Upper lobe of right lung (tissue), 1 donor: ENCODE measurements at regions not wholly inside any gene's neighbourhood (a gene's known extent, or its start where the extent isn't known, plus 50 kb on each side); places are given as distances from the start of the nearest gene placed in this dataset.

Source experiments
- ATAC-seq: fragments of 200-7000 bp; cut with Tn5 transposase; one replicate; pipeline ENCODE4 v1.9.1; 2020; ENCODE audit warnings: mild to moderate bottlenecking, moderate library complexity
- DNase-seq: peaks from one replicate; pipeline ENCODE4 v3.0.0-alpha.2; 2020
- H3K27ac ChIP-seq: fragments of 200-600 bp; one replicate; pipeline ENCODE4 v1.8.0; 2022
- H3K27me3 ChIP-seq: fragments of 200-600 bp; one replicate; pipeline ENCODE4 v1.8.0; 2022; ENCODE audit warnings: mild to moderate bottlenecking
- H3K36me3 ChIP-seq: fragments of 200-600 bp; one replicate; pipeline ENCODE4 v1.8.0; 2022
- H3K4me1 ChIP-seq: fragments of 200-600 bp; one replicate; pipeline ENCODE4 v1.8.0; 2022
- H3K4me3 ChIP-seq: fragments of 200-600 bp; one replicate; pipeline ENCODE4 v1.8.0; 2022; ENCODE audit warnings: mild to moderate bottlenecking
- H3K9me3 ChIP-seq: fragments of 200-600 bp; one replicate; pipeline ENCODE4 v1.8.0; 2022
- intact Hi-C: fragments of 100-400 bp; cut with DNase I; formaldehyde crosslinking; loops from one replicate; pipeline ENCODE4 v1.11.0; 2022
- TF ChIP-seq, protein P1 (sequence below): fragments of 200-600 bp; IDR thresholded peaks from one replicate; pipeline ENCODE4 v1.8.0; 2022; ENCODE audit warnings: antibody characterized with exemption
- donor health status: DM: no; HTN: yes; CAD: no; lungs with severe emphysema.

DNA sequence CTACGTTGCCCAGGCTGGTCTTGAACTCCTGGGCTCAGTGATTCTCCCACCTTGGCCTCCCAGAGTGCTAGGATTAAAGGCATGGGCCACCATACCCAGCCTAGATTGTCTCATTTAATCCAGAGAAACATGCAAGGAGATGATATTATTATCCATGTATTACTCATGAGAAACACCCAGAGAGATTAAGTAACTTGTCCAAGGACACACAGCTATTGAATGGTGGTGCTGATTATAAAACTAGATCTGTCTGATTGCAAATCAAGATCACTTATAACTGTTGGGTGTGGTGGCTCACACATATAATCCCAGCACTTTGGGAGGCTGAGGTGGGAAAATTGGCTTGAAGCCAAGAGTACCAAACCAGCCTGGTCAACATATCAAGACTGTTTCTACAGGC lies 94.4 kb upstream of the ZNF217 start:
- ATAC-seq, result no peak
- intact Hi-C loops, result no loop called here
- Histone ChIP-seq H3K27ac (no peak overlapping the region), H3K4me1 (no peaks in the 10 kb centered on the region), H3K36me3 (no peaks in the 10 kb centered on the region), H3K9me3 (no peaks in the 10 kb centered on the region), H3K4me3 (no peak overlapping the region), H3K27me3 (no peaks in the 10 kb centered on the region)
- TF ChIP-seq, protein P1, sequence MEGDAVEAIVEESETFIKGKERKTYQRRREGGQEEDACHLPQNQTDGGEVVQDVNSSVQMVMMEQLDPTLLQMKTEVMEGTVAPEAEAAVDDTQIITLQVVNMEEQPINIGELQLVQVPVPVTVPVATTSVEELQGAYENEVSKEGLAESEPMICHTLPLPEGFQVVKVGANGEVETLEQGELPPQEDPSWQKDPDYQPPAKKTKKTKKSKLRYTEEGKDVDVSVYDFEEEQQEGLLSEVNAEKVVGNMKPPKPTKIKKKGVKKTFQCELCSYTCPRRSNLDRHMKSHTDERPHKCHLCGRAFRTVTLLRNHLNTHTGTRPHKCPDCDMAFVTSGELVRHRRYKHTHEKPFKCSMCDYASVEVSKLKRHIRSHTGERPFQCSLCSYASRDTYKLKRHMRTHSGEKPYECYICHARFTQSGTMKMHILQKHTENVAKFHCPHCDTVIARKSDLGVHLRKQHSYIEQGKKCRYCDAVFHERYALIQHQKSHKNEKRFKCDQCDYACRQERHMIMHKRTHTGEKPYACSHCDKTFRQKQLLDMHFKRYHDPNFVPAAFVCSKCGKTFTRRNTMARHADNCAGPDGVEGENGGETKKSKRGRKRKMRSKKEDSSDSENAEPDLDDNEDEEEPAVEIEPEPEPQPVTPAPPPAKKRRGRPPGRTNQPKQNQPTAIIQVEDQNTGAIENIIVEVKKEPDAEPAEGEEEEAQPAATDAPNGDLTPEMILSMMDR, result no peak
- DNase-seq, result no peak

DNA sequence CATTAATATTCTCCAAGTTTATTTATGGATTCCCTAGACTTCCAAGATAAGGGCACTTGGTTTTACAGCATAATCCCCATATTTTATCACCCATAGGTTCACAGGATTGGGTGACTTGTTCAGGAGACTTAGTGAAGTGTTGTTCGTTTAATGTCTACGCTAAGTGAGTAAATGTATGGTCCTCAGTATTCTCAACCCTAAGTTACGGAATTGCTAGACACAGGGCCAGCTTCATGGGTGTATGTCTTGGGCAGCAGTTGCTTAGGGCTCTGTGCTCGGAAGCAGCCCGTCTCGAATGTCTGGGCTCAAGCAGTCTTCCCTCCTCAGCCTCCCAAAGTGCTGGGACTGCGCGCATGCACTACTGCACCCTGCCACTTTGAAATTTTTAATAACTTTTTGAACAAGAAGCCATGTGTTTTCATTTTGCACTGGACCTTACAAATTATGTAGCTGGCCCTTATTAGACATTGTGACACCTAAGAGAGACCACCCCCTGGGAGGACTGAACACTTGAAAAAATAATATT lies 91.5 kb upstream of the ZNF217 start:
- no peaks in the 10 kb centered on the region for H3K36me3 ChIP-seq
- H3K4me1 ChIP-seq, result no peaks in the 10 kb centered on the region
- H3K27me3 ChIP-seq, result no peaks in the 10 kb centered on the region
- H3K4me3 ChIP-seq, result no peak overlapping the region
- H3K27ac ChIP-seq, result no peak overlapping the region
- intact Hi-C loops, result no loop called here
- H3K9me3 ChIP-seq, result no peaks in the 10 kb centered on the region
- no peak for ATAC-seq
- TF ChIP-seq, protein P1, result no peak
- DNase-seq, result no peak

DNA sequence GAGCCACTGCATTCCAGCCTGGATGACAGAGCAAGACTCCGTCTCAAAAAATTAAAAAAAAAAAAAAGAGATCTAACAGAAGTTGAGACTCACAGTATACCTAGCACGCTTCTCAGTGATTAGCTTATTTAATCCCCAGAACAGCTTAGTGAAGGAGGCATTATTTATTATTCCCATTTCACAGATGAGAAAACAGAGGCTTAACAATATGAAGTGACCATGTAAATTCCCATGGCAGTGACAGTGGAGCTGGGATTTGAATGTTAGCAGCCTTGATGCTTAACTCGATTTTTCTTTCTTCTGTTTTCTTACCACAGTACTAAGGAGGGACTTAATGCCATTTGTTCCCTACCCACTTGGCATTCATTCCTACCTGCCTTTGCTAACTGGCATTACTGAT lies 89.9 kb upstream of the ZNF217 start:
- Histone ChIP-seq H3K27me3 (no peaks in the 10 kb centered on the region), H3K9me3 (no peaks in the 10 kb centered on the region), H3K4me3 (no peak overlapping the region), H3K4me1 (peaks cover 3% of the 10 kb centered on the region), H3K27ac (no peak overlapping the region), H3K36me3 (no peaks in the 10 kb centered on the region)
- DNase-seq (no peak), ATAC-seq (no peak)
- TF ChIP-seq, protein P1, result no peak
- intact Hi-C loops, result no loop called here

DNA sequence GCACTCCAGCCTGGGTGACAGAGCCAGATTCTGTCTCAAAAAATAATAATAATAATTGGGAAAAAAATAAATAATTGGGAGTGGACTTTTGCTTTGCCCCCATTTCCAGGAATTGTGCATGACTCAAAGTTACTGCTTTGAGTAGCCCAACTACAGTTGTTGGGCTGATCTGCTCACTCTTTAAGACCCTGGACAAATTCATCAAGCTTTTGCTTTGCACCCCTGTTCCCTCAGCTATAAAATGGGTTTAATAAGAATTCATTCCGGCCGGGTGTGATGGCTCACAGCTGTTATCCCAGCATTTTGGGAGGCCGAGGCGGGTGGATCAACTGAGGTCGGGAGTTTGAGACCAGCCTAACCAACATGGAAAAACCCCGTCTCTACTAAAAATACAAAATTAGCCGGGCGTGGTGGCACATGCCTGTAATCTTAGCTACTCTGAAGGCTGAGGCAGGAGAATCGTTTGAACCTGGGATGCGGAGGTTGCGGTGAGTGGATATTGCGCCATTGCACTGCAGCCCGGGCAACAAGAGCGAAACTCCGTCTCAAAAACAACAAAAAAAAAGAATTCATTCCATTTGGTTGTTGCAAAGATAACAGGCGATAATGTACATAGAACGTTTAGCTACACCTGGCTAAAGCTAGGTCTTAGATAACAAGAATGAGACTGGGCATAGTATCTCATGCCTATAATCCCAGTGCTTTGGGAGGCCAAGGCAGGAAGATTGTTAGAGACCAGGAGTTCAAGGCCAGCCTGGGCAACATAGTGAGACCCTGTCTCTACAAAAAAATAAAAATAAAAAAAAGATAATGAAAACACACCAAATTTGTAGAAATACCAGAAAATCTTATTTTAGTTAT lies 87.9 kb upstream of the ZNF217 start:
- TF ChIP-seq, protein P1, result no peak
- no peak for ATAC-seq
- H3K4me3 ChIP-seq, result no peak overlapping the region
- H3K27ac ChIP-seq, result no peak overlapping the region
- H3K27me3 ChIP-seq, result no peaks in the 10 kb centered on the region
- H3K9me3 ChIP-seq, result no peaks in the 10 kb centered on the region
- intact Hi-C loops, result no loop called here
- DNase-seq, result no peak
- H3K36me3 ChIP-seq, result no peaks in the 10 kb centered on the region
- H3K4me1 ChIP-seq, result peaks cover 13% of the 10 kb centered on the region

DNA sequence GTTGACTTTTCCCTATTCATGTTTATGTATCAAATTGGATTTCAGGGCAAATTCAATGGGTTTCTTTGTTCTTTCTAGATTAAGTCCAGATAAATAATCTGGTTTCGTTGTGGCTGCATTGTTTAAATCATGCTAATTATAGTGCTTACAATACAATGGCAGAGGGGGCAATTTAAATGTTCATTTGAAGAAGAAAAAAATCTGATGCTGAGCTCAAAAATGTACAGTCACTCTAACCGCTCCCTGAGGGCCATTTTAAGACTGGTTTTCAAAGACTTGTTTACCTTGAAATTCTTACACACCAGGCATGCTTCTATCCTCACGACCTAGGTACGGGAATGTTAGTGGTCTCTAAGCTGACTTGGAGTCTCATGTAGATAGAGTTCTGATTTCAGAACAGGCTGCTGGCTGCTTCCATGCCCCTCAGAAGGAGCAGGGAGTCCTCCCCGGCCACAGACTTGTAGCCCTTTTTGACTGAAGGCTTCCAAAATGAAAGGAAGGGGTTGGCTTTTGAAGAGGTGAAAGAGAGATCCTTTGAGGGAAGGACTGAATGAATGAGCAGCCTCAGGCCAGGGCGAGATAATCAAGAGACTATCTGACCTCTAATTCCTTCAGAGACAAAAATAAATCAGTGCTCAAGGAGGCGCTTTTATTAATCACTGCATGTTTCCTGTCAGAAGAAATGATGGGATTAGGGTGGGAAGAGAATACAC lies 86.1 kb upstream of the ZNF217 start:
- Histone ChIP-seq H3K4me1 (peaks cover 13% of the 10 kb centered on the region), H3K36me3 (no peaks in the 10 kb centered on the region), H3K4me3 (no peak overlapping the region), H3K9me3 (no peaks in the 10 kb centered on the region), H3K27ac (no peak overlapping the region), H3K27me3 (no peaks in the 10 kb centered on the region)
- DNase-seq (no peak), ATAC-seq (no peak)
- TF ChIP-seq, protein P1, result no peak
- intact Hi-C loops, result no loop called here
